ENCODE measurements at regions not wholly inside any gene's neighbourhood (a gene's known extent, or its start where the extent isn't known, plus 50 kb on each side); places are given as distances from the start of the nearest gene placed in this dataset.
"Not testable (repeated sequence)": the region's sequence is repeated elsewhere in the genome, so short reads cannot be mapped to it uniquely, and the experiment has no call there.

DNA sequence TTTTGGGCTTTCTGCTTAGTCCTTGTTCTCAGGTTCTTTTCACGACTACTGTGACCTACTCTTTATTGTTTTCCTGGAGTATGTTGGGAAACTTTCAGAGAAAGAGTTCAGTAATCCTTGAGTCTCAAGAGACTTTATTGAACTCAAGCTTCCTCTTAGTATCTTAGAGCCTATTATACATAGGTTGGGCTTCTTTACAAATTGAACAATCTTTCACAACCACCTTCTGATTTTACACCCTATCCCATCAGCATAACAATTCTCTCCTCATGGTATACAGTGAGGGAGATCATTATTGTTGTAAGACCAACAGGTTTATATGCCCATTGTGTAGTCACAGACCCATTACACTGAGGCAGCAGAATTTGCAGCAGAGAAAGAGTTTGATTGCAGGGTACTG, 193.2 kb upstream of the IGF1 start:
- Histone ChIP-seq H3K27me3 (ENCODE audit: control insufficient read depth, insufficient read depth, low read length) (no peaks in the 10 kb centered on the region), H3K4me3 (ENCODE audit: low read length) (no peak overlapping the region), H3K36me3 (ENCODE audit: control insufficient read depth, insufficient read depth, low read length) (no peaks in the 10 kb centered on the region), H3K9me3 (replicated peaks; ENCODE audit: control insufficient read depth, low read depth, low read length) (peaks cover 12% of the 10 kb centered on the region), H3K27ac (ENCODE audit: low read length) (no peak overlapping the region), H3K4me1 (ENCODE audit: control insufficient read depth, insufficient read depth, low read length) (no peaks in the 10 kb centered on the region)
- DNase-seq: no peak
- no CpG with 5 or more reads among the region's 1 CpG for WGBS (ENCODE audit: insufficient coverage)

GRCh38 chr12:102672212-102672611, 191.8 kb upstream of the IGF1 start:
- not testable (repeated sequence) for DNase-seq; H3K27ac ChIP-seq (ENCODE audit: low read length); H3K36me3 ChIP-seq (ENCODE audit: control insufficient read depth, insufficient read depth, low read length); H3K4me1 ChIP-seq (ENCODE audit: control insufficient read depth, insufficient read depth, low read length); H3K4me3 ChIP-seq (ENCODE audit: low read length); H3K27me3 ChIP-seq (ENCODE audit: control insufficient read depth, insufficient read depth, low read length)
- H3K9me3 ChIP-seq (replicated peaks; ENCODE audit: control insufficient read depth, low read depth, low read length): peaks cover 12% of the 10 kb centered on the region

GRCh38 chr12:102669056-102669455, 188.7 kb upstream of the IGF1 start:
- H3K27ac ChIP-seq (ENCODE audit: low read length): no peak overlapping the region
- no peak overlapping the region for H3K4me3 ChIP-seq (ENCODE audit: low read length)
- peaks cover 12% of the 10 kb centered on the region for H3K9me3 ChIP-seq (replicated peaks; ENCODE audit: control insufficient read depth, low read depth, low read length)
- no CpG with 5 or more reads among the region's 1 CpG for WGBS (ENCODE audit: insufficient coverage)
- no peaks in the 10 kb centered on the region for H3K4me1 ChIP-seq (ENCODE audit: control insufficient read depth, insufficient read depth, low read length)
- no peak for DNase-seq
- no peaks in the 10 kb centered on the region for H3K36me3 ChIP-seq (ENCODE audit: control insufficient read depth, insufficient read depth, low read length)
- no peaks in the 10 kb centered on the region for H3K27me3 ChIP-seq (ENCODE audit: control insufficient read depth, insufficient read depth, low read length)

GRCh38 chr12:102666176-102666575, 185.8 kb upstream of the IGF1 start:
- not testable (repeated sequence) for H3K9me3 ChIP-seq (replicated peaks; ENCODE audit: control insufficient read depth, low read depth, low read length); H3K36me3 ChIP-seq (ENCODE audit: control insufficient read depth, insufficient read depth, low read length); H3K27ac ChIP-seq (ENCODE audit: low read length); H3K4me3 ChIP-seq (ENCODE audit: low read length); H3K4me1 ChIP-seq (ENCODE audit: control insufficient read depth, insufficient read depth, low read length); H3K27me3 ChIP-seq (ENCODE audit: control insufficient read depth, insufficient read depth, low read length)
- 25% methylated on average over 3 of the region's 3 CpGs for WGBS (ENCODE audit: insufficient coverage)
- peak; percentile 28 for DNase-seq

DNA sequence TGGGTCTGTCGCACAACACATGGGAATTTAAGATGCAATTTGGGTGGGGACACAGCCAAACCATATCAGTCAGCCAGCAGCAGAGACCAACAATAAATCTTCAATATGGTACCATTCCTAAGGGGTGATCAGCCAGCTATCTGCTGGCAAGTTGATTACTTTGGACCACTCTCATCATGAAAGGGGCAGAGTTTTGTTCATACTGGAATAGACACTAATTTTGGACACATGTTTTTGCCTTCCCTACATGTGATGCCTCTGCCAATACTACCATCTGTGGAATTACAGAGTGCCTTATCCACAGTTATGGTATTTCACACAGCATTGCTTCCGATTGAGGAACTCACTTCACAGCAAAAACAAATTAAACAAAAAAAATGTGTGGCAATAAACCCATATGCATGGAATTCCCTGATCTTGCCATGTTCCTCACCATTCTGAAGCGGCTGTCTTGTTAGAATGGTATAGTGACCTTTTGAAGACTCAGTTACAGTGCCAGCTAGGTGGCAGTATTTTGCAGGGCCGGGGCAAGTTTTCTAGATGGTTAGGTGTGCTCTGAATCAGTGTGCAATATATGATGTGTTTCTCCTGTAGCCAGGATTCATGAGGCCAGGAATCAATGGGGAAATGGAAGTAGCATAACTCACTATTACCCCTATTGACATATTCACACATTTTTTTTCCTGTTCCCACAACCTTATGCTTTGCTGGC, 179.0 kb upstream of the IGF1 start:
- Histone ChIP-seq H3K27me3 (ENCODE audit: control insufficient read depth, insufficient read depth, low read length) (no peaks in the 10 kb centered on the region), H3K27ac (ENCODE audit: low read length) (no peak overlapping the region), H3K4me1 (ENCODE audit: control insufficient read depth, insufficient read depth, low read length) (no peaks in the 10 kb centered on the region), H3K9me3 (replicated peaks; ENCODE audit: control insufficient read depth, low read depth, low read length) (peaks cover 13% of the 10 kb centered on the region), H3K36me3 (ENCODE audit: control insufficient read depth, insufficient read depth, low read length) (no peaks in the 10 kb centered on the region), H3K4me3 (ENCODE audit: low read length) (no peak overlapping the region)
- WGBS (ENCODE audit: insufficient coverage): no CpG with 5 or more reads among the region's 4 CpGs
- no peak for DNase-seq

DNA sequence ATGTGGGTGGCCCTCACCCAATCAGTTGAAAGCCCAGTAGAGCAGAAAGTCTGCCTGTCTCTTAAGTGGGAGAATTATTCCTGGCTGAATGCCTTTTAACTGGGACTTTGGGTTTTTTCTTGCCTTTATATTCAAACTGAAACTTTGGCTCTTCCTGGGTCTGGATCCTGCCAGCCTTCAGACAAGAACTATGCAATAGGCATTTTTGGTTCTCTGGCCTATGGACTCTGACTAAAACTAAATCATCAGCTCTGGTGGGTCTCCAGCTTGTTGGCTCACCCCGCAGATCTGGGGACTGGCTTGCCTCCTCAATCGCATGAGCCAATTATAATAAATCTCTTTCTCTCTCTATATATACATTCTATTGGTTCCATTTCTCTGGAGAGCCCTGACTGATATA, 173.0 kb upstream of the IGF1 start:
- peak; percentile 10 for DNase-seq
- H3K4me1 ChIP-seq (ENCODE audit: control insufficient read depth, insufficient read depth, low read length): no peaks in the 10 kb centered on the region
- no CpG with 5 or more reads among the region's 2 CpGs for WGBS (ENCODE audit: insufficient coverage)
- H3K27me3 ChIP-seq (ENCODE audit: control insufficient read depth, insufficient read depth, low read length): no peaks in the 10 kb centered on the region
- no peaks in the 10 kb centered on the region for H3K36me3 ChIP-seq (ENCODE audit: control insufficient read depth, insufficient read depth, low read length)
- H3K4me3 ChIP-seq (ENCODE audit: low read length): no peak overlapping the region
- H3K27ac ChIP-seq (ENCODE audit: low read length): no peak overlapping the region
- H3K9me3 ChIP-seq (replicated peaks; ENCODE audit: control insufficient read depth, low read depth, low read length): peaks cover 13% of the 10 kb centered on the region

DNA sequence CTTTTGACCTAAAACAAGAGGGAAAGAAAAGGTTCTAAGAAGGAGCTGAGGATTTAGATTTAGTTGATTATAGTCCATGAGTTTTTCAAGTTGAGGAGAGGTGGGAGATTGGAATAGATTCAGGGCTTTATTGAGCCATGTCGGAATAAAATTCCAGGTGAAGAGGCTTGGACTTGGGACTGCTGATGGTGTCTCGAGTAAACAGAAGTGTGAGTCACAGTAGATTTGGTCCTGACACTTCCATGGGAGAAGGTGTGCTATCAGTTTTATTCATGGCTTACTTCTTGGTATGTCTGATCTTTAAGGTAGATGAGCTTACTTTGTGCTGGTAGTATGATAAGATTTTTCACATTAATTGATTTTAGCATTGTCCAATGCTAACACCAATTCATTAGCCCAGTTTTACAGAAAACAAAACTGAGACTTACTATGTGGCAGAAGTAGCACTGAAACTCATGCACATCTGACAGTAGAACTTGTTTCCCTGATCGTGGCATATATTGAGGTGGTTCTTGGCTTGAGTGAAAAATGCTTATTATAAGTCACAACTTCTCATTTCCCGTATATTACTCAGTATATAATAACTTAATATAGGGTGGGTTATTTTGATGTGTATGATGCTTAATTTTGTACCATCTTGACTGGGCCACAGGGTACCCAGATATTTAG, 172.4 kb upstream of the IGF1 start:
- Histone ChIP-seq H3K9me3 (replicated peaks; ENCODE audit: control insufficient read depth, low read depth, low read length) (peaks cover 9% of the 10 kb centered on the region), H3K4me1 (ENCODE audit: control insufficient read depth, insufficient read depth, low read length) (no peaks in the 10 kb centered on the region), H3K27ac (ENCODE audit: low read length) (no peak overlapping the region), H3K27me3 (ENCODE audit: control insufficient read depth, insufficient read depth, low read length) (no peaks in the 10 kb centered on the region), H3K36me3 (ENCODE audit: control insufficient read depth, insufficient read depth, low read length) (no peaks in the 10 kb centered on the region), H3K4me3 (ENCODE audit: low read length) (no peak overlapping the region)
- 86% methylated on average over 2 of the region's 4 CpGs for WGBS (ENCODE audit: insufficient coverage)
- no peak for DNase-seq

GRCh38 chr12:102645968-102646367, 165.6 kb upstream of the IGF1 start:
- Histone ChIP-seq H3K27me3 (ENCODE audit: control insufficient read depth, insufficient read depth, low read length) (no peaks in the 10 kb centered on the region), H3K36me3 (ENCODE audit: control insufficient read depth, insufficient read depth, low read length) (no peaks in the 10 kb centered on the region), H3K9me3 (replicated peaks; ENCODE audit: control insufficient read depth, low read depth, low read length) (no peaks in the 10 kb centered on the region), H3K4me1 (ENCODE audit: control insufficient read depth, insufficient read depth, low read length) (no peaks in the 10 kb centered on the region), H3K4me3 (ENCODE audit: low read length) (no peak overlapping the region), H3K27ac (ENCODE audit: low read length) (no peak overlapping the region)
- DNase-seq: no peak
- no CpG with 5 or more reads among the region's 1 CpG for WGBS (ENCODE audit: insufficient coverage)

GRCh38 chr12:102643879-102644575, 163.7 kb upstream of the IGF1 start:
- no peak for DNase-seq
- WGBS (ENCODE audit: insufficient coverage): 80% methylated on average over 2 of the region's 2 CpGs
- no peaks in the 10 kb centered on the region for H3K36me3 ChIP-seq (ENCODE audit: control insufficient read depth, insufficient read depth, low read length)
- H3K9me3 ChIP-seq (replicated peaks; ENCODE audit: control insufficient read depth, low read depth, low read length): no peaks in the 10 kb centered on the region
- H3K27ac ChIP-seq (ENCODE audit: low read length): no peak overlapping the region
- H3K27me3 ChIP-seq (ENCODE audit: control insufficient read depth, insufficient read depth, low read length): no peaks in the 10 kb centered on the region
- H3K4me3 ChIP-seq (ENCODE audit: low read length): no peak overlapping the region
- H3K4me1 ChIP-seq (ENCODE audit: control insufficient read depth, insufficient read depth, low read length): no peaks in the 10 kb centered on the region

GRCh38 chr12:102642199-102642598, 161.8 kb upstream of the IGF1 start:
- Histone ChIP-seq H3K9me3 (replicated peaks; ENCODE audit: control insufficient read depth, low read depth, low read length) (no peaks in the 10 kb centered on the region), H3K36me3 (ENCODE audit: control insufficient read depth, insufficient read depth, low read length) (no peaks in the 10 kb centered on the region), H3K27me3 (ENCODE audit: control insufficient read depth, insufficient read depth, low read length) (no peaks in the 10 kb centered on the region), H3K4me1 (ENCODE audit: control insufficient read depth, insufficient read depth, low read length) (no peaks in the 10 kb centered on the region), H3K4me3 (ENCODE audit: low read length) (no peak overlapping the region), H3K27ac (ENCODE audit: low read length) (no peak overlapping the region)
- DNase-seq: no peak
- WGBS (ENCODE audit: insufficient coverage): 79% methylated on average over 2 of the region's 2 CpGs
